ENCODE measurements at regions not wholly inside any gene's neighbourhood (a gene's known extent, or its start where the extent isn't known, plus 50 kb on each side); places are given as distances from the start of the nearest gene placed in this dataset.

- DNase-seq (ENCODE audit: low read depth) = no peak
- no peak overlapping the region for H3K4me3 ChIP-seq (replicated peaks; ENCODE audit: low read depth, low read length)
- TF ChIP-seq CTCF (IDR thresholded peaks at IDR 0.05; ENCODE audit: low read length, missing control alignments) = no peak
These were observed 562.3 kb downstream of the CCSER2 start for GRCh38 chr10:84890706-84891105.

DNA sequence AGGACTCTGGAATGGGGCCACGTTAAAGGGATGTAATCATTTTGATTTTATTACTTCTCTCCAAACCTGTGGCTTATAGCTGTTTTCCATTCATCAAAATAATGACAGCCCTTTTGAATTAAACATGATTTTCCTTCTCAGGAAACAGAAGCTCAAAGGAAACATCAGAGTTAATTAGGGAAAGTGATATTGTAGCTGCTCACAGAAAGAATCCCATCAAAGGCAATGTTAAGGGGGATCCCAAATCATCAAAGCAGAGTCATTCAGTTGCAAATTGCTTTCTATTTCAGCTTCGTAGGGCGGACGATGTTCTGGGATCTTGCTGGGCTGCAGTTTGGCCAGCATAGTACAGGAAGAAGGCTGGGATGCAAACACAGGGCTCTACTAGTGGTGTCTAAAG lies 563.2 kb downstream of the CCSER2 start:
- no peak for DNase-seq (ENCODE audit: low read depth)
- TF ChIP-seq CTCF (IDR thresholded peaks at IDR 0.05; ENCODE audit: low read length, missing control alignments) = no peak
- H3K4me3 ChIP-seq (replicated peaks; ENCODE audit: low read depth, low read length) = no peak overlapping the region

DNA sequence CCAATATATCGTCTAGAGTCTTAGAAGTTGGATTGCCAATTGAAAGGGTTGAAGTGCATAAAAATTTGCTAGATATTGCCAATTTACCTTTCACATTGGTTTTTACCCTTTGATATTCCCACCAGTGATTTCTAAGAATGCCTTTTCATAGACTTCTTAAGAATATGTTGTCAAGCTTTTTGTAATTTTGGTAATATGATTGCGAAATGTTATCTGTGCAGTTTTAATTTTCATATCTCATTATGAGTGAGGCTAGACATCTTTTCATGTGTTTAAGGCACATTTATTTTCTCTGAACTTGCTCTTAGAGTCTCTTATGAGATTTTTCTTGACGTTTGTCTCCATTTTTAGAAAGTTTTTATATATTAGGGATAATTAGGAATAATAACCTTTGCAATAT lies 567.2 kb downstream of the CCSER2 start:
- TF ChIP-seq CTCF (IDR thresholded peaks at IDR 0.05; ENCODE audit: low read length, missing control alignments) = no peak
- no peak overlapping the region for H3K4me3 ChIP-seq (replicated peaks; ENCODE audit: low read depth, low read length)
- no peak for DNase-seq (ENCODE audit: low read depth)

GRCh38 chr10:84896909-84897308 lies 568.5 kb downstream of the CCSER2 start:
- TF ChIP-seq CTCF (IDR thresholded peaks at IDR 0.05; ENCODE audit: low read length, missing control alignments) = no peak
- no peak overlapping the region for H3K4me3 ChIP-seq (replicated peaks; ENCODE audit: low read depth, low read length)
- no peak for DNase-seq (ENCODE audit: low read depth)

GRCh38 chr10:84899268-84899667 lies 570.9 kb downstream of the CCSER2 start:
- TF ChIP-seq CTCF (IDR thresholded peaks at IDR 0.05; ENCODE audit: low read length, missing control alignments) = no peak
- DNase-seq (ENCODE audit: low read depth) = no peak

GRCh38 chr10:84900141-84900540 lies 571.8 kb downstream of the CCSER2 start:
- H3K4me3 ChIP-seq (replicated peaks; ENCODE audit: low read depth, low read length) = no peak overlapping the region
- TF ChIP-seq CTCF (IDR thresholded peaks at IDR 0.05; ENCODE audit: low read length, missing control alignments) = no peak
- no peak for DNase-seq (ENCODE audit: low read depth)

More at GRCh38 chr10:84899268-84899667, 570.9 kb downstream of the CCSER2 start:
- H3K4me3 ChIP-seq (replicated peaks; ENCODE audit: low read depth, low read length) = no peak overlapping the region

DNA sequence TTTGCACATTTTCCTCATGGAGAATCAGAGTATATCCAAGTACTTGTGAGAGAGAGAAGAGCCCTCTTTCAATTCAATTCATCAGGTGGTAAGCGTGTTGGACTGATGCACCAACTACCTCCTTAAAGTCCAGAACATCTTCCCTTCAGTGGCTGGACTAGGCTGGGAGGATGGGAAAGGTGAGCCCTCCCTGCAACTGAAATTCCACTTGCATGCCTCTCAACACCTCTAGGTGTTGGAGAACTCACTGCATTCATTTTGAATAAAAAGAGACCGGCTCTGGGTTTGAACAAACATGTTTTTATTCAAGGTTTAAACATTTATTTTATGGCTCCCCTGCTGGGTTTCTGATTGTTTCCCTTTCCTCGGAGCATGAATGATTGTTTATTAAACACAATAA lies 573.5 kb downstream of the CCSER2 start:
- no peak for TF ChIP-seq CTCF (IDR thresholded peaks at IDR 0.05; ENCODE audit: low read length, missing control alignments)
- no peak for DNase-seq (ENCODE audit: low read depth)
- H3K4me3 ChIP-seq (replicated peaks; ENCODE audit: low read depth, low read length) = no peak overlapping the region

All from fibroblast of pulmonary artery (primary cell).